LNCaP clone FGC (cell line): ENCODE measurements at regions not wholly inside any gene's neighbourhood (a gene's known extent, or its start where the extent isn't known, plus 50 kb on each side); places are given as distances from the start of the nearest gene placed in this dataset.

Experiments
- DNase-seq: peaks from one replicate; pipeline ENCODE4 v3.0.0-alpha.2; 2011; ENCODE audit warnings: low read depth
- H3K4me3 ChIP-seq: 2 replicates; pipeline ENCODE4 v1.5.1; 2011; ENCODE audit warnings: mild to moderate bottlenecking, low read depth, low read length, control low read depth
- CTCF ChIP-seq: IDR thresholded peaks from 2 replicates; pipeline ENCODE4 v1.5.1; 2012; ENCODE audit warnings: mild to moderate bottlenecking; ENCODE audit not compliant: control insufficient read depth, insufficient read depth; ENCODE audit errors: extremely low read depth

- DNase-seq = no peak
- no peak overlapping the region for H3K4me3 ChIP-seq
- TF ChIP-seq CTCF = no peak
Observed at GRCh38 chr3:72143966-72144717, 359.2 kb upstream of the PROK2 start.

- no peak overlapping the region for H3K4me3 ChIP-seq
- DNase-seq = no peak
- no peak for TF ChIP-seq CTCF
Observed at GRCh38 chr3:72143322-72143721, 358.4 kb upstream of the PROK2 start.

GRCh38 chr3:72142028-72142427 is 357.1 kb upstream of the PROK2 start:
- no peak overlapping the region for H3K4me3 ChIP-seq
- no peak for TF ChIP-seq CTCF
- no peak for DNase-seq

GRCh38 chr3:72141264-72141663 is 356.3 kb upstream of the PROK2 start:
- DNase-seq = no peak
- TF ChIP-seq CTCF = no peak
- no peak overlapping the region for H3K4me3 ChIP-seq

- DNase-seq = no peak
- no peak for TF ChIP-seq CTCF
- H3K4me3 ChIP-seq = no peak overlapping the region
Observed at GRCh38 chr3:72139316-72139715, 354.4 kb upstream of the PROK2 start.

- no peak overlapping the region for H3K4me3 ChIP-seq
- TF ChIP-seq CTCF = no peak
- no peak for DNase-seq
Observed at GRCh38 chr3:72137865-72138861, 353.2 kb upstream of the PROK2 start.
